ENCODE measurements at regions not wholly inside any gene's neighbourhood (a gene's known extent, or its start where the extent isn't known, plus 50 kb on each side); places are given as distances from the start of the nearest gene placed in this dataset.
A peak's percentile ranks its signal among the peaks of the same experiment; 100 is the strongest.

DNA sequence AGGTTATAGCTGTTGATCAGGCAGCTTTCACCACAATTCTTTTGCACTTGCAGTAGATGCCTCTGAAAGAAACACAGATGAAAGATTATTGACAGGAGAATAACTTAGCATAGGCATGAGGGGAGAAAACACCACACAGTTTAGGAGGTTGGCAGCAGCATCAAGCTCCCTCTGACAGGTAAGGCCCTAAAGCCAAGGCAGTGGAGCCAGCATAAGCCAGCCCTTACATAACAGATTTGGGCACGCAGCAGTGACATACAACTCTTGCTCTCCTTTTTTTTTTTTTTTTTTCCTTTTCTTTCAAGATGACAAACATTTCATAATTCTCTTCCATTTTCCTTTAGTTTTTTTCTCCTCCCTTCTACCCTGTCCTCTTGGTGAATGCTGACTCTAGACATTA, 257.6 kb upstream of the ADAMTSL1 start:
- no peak for DNase-seq (ENCODE audit: low spot score)

DNA sequence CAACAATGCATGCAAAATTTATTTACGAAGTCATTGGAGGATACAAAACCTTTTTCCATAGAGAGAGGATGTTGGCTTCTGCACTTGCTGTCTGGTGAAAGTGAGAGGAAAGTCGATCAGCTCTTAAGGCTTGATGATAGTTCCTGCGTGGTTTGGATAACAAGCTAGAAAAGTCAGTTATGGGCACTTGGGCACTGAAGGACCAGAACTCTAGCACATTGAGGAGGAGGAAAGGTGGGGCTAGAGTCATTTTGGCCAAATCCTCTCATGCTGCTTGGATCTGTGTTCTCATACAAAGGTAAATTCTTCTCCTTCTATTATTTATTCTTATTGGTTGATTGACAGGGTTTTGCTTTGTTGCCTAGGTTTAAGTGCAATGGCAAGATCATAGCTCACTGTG, 245.9 kb upstream of the ADAMTSL1 start:
- DNase-seq (ENCODE audit: low spot score) = no peak

GRCh38 chr9:18229992-18230676, 243.8 kb upstream of the ADAMTSL1 start:
- DNase-seq (ENCODE audit: low spot score) = no peak

DNA sequence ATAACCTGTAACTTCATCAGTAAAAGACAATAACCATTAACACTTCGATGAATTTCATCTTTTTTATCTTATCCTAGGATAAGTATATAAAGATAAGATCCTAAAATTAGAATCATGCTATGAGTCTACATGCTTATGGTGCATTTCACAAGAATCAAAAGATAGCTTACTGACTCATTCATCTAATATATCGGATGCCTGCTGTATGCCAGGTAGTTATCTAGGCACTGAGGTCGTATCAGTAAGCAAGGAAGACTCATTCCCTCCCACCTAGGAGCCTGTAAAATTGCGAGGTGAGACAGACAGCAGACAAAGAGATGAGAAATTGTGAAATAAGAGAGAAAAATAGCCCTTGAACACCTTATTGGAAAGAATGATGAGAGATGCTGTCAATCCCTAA, 240.6 kb upstream of the ADAMTSL1 start:
- DNase-seq (ENCODE audit: low spot score) = no peak

GRCh38 chr9:18233776-18234445, 240.0 kb upstream of the ADAMTSL1 start:
- DNase-seq (ENCODE audit: low spot score) = no peak

DNA sequence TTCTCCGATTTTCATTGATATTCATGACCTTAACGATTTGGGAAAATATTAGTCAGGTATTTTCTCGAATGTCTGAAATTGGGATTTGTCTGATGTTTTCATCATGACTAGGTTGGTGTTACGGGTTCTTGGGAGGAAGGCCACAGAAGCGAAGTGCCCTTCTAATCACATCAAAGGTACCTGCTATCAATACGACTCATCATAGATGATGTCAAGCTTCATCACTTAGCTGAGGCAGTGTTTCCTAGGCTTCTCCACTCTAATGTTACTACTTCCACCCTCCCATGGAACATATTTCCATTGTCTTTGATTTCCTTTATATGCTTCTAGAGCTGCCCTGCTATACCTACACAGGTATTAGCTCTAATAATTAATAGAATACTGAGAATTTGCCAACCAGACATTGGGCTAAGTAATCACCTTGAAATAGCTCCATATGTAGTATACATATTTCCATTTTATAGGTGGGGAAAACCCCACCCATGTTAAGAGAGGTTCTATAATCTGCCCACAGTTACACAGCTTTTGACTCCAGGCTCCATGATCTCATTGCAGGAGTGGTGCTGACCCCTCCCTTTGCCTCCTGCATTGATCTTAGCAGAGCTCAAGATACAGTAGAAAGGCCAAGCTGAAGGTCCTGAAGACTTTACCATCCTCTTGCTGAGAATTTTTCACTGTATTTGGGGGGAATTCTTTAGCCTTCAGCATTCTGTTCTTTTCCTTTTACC, 238.6 kb upstream of the ADAMTSL1 start:
- DNase-seq (ENCODE audit: low spot score) = no peak

DNA sequence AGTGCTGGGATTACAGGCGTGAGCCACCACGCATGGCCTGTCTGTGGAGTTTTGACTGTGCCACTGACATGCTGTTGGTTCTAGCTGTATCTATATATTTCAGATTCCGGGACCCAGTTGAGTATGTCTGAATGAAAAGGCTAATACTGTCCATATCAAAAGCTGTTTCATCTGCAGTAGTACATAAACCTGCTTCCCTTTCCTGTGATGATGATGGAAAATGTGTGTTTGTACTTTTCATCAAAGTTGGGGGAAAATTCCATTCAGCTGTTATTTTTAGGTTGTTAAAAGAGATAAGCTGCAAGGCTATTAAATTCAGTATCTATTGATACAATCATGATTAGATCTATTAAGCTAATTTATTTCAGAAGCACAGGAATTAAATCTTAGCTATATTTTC, 237.6 kb upstream of the ADAMTSL1 start:
- no peak for DNase-seq (ENCODE audit: low spot score)

GRCh38 chr9:18237776-18238175, 236.2 kb upstream of the ADAMTSL1 start:
- no peak for DNase-seq (ENCODE audit: low spot score)

- no peak for DNase-seq (ENCODE audit: low spot score)
Measured at GRCh38 chr9:18238254-18238653, 235.7 kb upstream of the ADAMTSL1 start.

DNA sequence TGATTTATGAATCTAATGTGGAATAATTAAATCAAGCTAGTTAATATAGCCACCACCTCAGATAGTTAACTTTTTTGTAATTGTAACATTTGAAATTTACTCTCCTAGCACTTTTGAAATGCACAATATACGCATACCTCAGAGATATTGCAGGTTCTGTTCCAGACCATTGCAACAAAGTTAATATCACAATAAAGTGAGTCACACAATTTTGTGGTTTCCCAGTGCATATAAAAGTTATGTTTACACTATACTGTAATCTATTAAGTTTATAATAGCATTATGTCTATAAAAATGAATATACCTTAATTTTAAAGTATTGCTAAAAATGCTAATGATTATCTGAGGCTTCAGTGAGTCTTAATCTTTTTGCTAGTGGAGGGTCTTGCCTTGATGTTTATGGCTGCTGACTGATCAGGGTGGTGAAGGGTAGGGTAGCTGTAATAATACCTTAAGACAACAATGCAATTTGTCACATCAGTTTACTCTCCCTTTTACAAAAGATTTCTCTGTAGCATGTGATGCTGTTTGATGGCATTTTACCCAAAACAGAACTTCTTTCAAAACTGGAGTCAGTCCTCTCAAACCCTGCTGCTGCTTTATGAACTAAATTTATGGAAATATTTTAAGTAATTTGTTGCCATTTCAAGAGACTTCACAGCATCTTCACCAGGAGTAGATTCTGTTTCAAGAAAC, 235.1 kb upstream of the ADAMTSL1 start:
- no peak for DNase-seq (ENCODE audit: low spot score)

- no peak for DNase-seq (ENCODE audit: low spot score)
Measured at GRCh38 chr9:18240213-18240612, 233.7 kb upstream of the ADAMTSL1 start.

DNA sequence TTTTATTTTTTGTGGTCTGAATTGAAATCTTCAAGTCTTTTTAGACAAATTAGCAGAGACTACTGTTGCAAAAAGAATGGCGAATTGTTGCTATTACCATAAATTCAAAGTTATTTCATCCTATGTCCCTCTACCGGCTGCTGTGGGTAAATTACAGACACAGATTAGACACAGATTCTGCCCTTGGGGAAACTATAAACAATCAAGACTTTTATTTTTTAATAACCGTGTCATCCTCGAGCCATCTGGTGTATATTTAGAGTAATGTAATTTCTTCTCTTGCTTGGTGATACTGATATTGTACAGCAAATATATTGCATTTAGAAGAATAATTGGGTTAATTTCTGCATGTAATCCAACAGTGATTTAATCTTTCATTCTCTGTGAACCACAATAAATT, 228.0 kb upstream of the ADAMTSL1 start:
- DNase-seq (ENCODE audit: low spot score) = no peak

DNA sequence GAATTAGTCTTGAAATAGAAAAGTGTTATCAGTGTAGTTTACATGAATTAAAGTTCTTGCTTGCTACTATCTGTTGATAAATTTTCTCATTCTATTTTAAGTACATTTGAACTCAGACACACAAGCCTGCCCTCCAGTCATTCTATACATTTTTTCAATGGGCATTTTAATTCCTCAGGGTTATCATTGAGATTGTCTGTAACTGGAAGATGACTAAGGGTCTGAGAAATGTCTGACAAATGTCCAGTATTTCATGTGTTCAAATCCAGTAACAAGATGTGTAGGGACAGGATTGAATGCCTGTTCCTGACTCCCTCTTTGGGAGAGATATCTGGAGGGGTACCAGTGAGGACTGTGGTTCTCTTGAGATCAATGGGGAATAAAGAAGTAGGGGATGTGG, 223.9 kb upstream of the ADAMTSL1 start:
- DNase-seq (ENCODE audit: low spot score) = no peak

GRCh38 chr9:18253950-18254349, 220.0 kb upstream of the ADAMTSL1 start:
- DNase-seq (ENCODE audit: low spot score) = no peak

DNA sequence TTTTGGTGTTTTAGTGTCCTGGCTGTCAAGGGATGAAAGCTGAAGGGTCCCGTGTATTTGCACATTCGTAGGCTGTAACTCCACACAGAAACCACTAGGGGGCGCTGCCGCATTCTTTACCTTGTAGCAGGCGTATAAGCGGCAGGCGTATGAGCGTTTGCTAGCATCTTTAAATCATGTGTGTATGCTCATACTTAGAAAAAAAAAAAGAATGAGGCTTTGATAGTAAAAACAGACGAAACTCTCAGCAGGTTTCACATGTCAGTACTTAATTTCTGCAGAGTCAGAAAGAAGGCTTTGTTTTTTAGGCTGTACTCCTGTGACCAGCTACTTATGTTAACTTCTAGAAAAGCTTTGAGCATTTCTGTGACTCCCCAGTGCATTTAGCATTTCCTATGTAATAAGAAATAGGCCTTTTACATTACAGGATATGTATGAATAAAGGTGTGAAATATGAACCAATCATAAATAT, 218.8 kb upstream of the ADAMTSL1 start:
- peak; percentile 94 for DNase-seq (ENCODE audit: low spot score)

- DNase-seq (ENCODE audit: low spot score) = no peak
Measured at GRCh38 chr9:18255747-18256146, 218.2 kb upstream of the ADAMTSL1 start.

- DNase-seq (ENCODE audit: low spot score) = no peak
Measured at GRCh38 chr9:18256568-18256967, 217.4 kb upstream of the ADAMTSL1 start.

DNA sequence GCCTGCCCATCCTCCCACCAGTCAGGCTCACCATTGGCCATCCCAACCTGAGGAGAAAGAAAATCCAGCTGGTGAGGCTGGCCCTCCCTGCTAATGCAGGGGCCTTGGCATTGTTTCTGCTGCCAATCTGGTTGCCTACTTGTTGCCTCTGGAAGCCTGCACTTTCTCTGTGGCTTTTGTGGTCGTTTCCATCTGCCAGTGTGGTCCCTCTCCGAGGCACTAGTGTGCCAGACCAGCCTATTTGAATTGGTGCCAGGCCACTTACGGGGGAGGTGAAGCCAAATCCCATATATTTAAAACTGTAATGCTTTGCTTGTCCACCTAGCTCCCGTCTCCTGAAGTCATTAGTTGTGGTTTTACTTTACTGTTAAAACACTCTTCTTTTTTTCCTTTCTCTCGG, 213.4 kb upstream of the ADAMTSL1 start:
- peak; percentile 29 for DNase-seq (ENCODE audit: low spot score)

DNA sequence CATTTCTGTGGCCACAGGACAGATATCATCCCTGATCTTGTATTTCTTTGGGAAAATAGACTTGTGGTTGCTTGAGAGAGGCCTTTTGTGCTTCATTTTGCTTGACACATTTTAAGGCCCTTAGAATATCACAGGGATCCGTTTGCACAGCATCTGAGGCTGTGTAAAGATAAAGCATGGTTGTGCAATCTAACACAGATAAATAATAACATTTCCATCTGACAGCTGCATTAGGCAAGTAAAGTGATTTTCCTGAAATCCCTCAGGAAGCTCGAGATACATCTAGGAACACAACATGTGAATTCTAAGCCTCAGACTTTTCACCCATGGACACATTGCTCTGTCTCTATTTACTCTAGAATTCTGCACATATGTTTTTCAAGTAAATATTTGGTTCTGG, 212.8 kb upstream of the ADAMTSL1 start:
- DNase-seq (ENCODE audit: low spot score) = peak; percentile 86

- DNase-seq (ENCODE audit: low spot score) = no peak
Measured at GRCh38 chr9:18263377-18263776, 210.6 kb upstream of the ADAMTSL1 start.

DNA sequence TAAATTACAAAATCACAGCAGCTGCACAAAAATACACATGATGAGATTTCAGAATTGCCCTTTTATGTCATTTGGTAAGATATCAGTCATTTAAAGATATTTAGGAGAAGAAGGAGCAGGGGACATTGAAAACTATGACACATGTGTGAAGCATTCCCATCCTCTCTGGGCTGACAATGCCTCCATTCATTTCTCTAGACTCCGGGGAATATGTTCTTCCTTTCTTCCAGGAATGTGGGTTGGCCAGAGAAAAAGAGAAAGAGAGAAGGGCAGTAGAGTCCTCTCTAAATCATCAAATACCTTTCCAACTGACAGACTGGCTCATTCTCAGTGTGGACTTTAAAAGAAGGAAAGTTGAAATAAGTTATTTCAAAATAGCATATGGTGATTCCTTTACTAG, 205.6 kb upstream of the ADAMTSL1 start:
- DNase-seq (ENCODE audit: low spot score) = no peak

DNA sequence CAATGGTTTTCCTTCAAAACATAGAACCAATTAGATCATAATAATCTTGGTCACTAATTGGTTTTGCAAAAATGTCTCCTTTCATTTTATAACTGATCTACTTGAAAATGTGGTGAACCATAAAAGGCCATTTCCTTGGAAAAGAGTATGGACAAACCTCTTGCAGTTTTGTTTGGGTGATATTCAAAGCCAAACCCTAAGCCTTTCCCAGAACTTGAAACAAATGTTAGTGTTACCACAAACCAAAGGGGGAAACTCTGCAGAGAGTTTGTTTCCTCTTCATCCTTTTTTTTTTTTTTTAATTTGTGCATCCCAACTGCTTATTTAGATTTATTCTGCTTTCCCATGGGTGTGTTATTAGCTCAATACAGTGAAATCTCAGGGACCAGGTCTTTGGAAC, 204.4 kb upstream of the ADAMTSL1 start:
- DNase-seq (ENCODE audit: low spot score) = no peak

Data from umbilical cord (tissue), 1 donor.